ENCODE measurements at regions not wholly inside any gene's neighbourhood (a gene's known extent, or its start where the extent isn't known, plus 50 kb on each side); places are given as distances from the start of the nearest gene placed in this dataset.

GRCh38 chr9:1155602-1156001, 105.4 kb downstream of the DMRT2 start:
- Histone ChIP-seq H3K9ac (ENCODE audit: control insufficient read depth, extremely low read depth, insufficient read depth, low read length) (no peak overlapping the region), H3K4me1 (ENCODE audit: control insufficient read depth, extremely low read depth, insufficient read depth, low read length) (no peaks in the 10 kb centered on the region), H3K27ac (ENCODE audit: control insufficient read depth, insufficient read depth, low read length) (no peak overlapping the region), H3K4me3 (ENCODE audit: control insufficient read depth in 2 of 3, extremely low read depth in 1 of 3, insufficient read depth in 2 of 3, low read depth in 1 of 3, low read length in 3 of 3) (no peak overlapping the region), H3K36me3 (ENCODE audit: control insufficient read depth in 2 of 2, extremely low read depth in 1 of 2, insufficient read depth in 2 of 2, low read length in 2 of 2) (no peaks in the 10 kb centered on the region), H3K9me3 (ENCODE audit: control insufficient read depth, low read depth, low read length) (no peaks in the 10 kb centered on the region), H3K79me2 (ENCODE audit: control insufficient read depth, insufficient read depth, low read length) (no peaks in the 10 kb centered on the region), H3K27me3 (ENCODE audit: control insufficient read depth, extremely low read depth, insufficient read depth, low read length) (no peaks in the 10 kb centered on the region), H3K4me2 (ENCODE audit: control insufficient read depth, extremely low read depth, insufficient read depth, low read depth, low read length) (no peak overlapping the region), H2AFZ (ENCODE audit: control insufficient read depth, low read length) (no peak overlapping the region), H4K20me1 (ENCODE audit: control insufficient read depth, extremely low read depth, insufficient read depth, low read length) (no peaks in the 10 kb centered on the region), H3K9me1 (ENCODE audit: control insufficient read depth, extremely low read depth, insufficient read depth, low read length) (no peaks in the 10 kb centered on the region)
- no peak for FAIRE-seq
- TF ChIP-seq CTCF (optimal IDR thresholded peaks at IDR 0.05 in 1 of 3, IDR thresholded peaks at IDR 0.05 in 1 of 3, conservative IDR thresholded peaks at IDR 0.05 in 1 of 3; ENCODE audit: extremely low read depth in 1 of 3, insufficient read depth in 2 of 3, low read length in 3 of 3) = no peak
- no peak for TF ChIP-seq EZH2 (IDR thresholded peaks at IDR 0.05; ENCODE audit: low read length)
- DNase-seq (ENCODE audit: low read depth, low spot score) = no peak
- dilution Hi-C loops (cut with MboI; ENCODE audit: extremely low pct_ligation_motif_present, low sequenced_read_pairs) = no loop called here

- Histone ChIP-seq H2AFZ (ENCODE audit: control insufficient read depth, low read length) (no peak overlapping the region), H3K4me2 (ENCODE audit: control insufficient read depth, extremely low read depth, insufficient read depth, low read depth, low read length) (no peak overlapping the region), H3K79me2 (ENCODE audit: control insufficient read depth, insufficient read depth, low read length) (no peaks in the 10 kb centered on the region), H3K4me3 (ENCODE audit: control insufficient read depth in 2 of 3, extremely low read depth in 1 of 3, insufficient read depth in 2 of 3, low read depth in 1 of 3, low read length in 3 of 3) (no peak overlapping the region), H3K9ac (ENCODE audit: control insufficient read depth, extremely low read depth, insufficient read depth, low read length) (no peak overlapping the region), H3K27me3 (ENCODE audit: control insufficient read depth, extremely low read depth, insufficient read depth, low read length) (no peaks in the 10 kb centered on the region), H3K9me1 (ENCODE audit: control insufficient read depth, extremely low read depth, insufficient read depth, low read length) (no peaks in the 10 kb centered on the region), H3K4me1 (ENCODE audit: control insufficient read depth, extremely low read depth, insufficient read depth, low read length) (no peaks in the 10 kb centered on the region), H3K27ac (ENCODE audit: control insufficient read depth, insufficient read depth, low read length) (no peak overlapping the region), H4K20me1 (ENCODE audit: control insufficient read depth, extremely low read depth, insufficient read depth, low read length) (no peaks in the 10 kb centered on the region), H3K36me3 (ENCODE audit: control insufficient read depth in 2 of 2, extremely low read depth in 1 of 2, insufficient read depth in 2 of 2, low read length in 2 of 2) (no peaks in the 10 kb centered on the region), H3K9me3 (ENCODE audit: control insufficient read depth, low read depth, low read length) (no peaks in the 10 kb centered on the region)
- TF ChIP-seq EZH2 (IDR thresholded peaks at IDR 0.05; ENCODE audit: low read length) (no peak), CTCF (optimal IDR thresholded peaks at IDR 0.05 in 1 of 3, IDR thresholded peaks at IDR 0.05 in 1 of 3, conservative IDR thresholded peaks at IDR 0.05 in 1 of 3; ENCODE audit: extremely low read depth in 1 of 3, insufficient read depth in 2 of 3, low read length in 3 of 3) (no peak)
- FAIRE-seq (no peak), DNase-seq (ENCODE audit: low read depth, low spot score) (no peak)
- dilution Hi-C loops (cut with MboI; ENCODE audit: extremely low pct_ligation_motif_present, low sequenced_read_pairs) = no loop called here
These were observed 106.8 kb downstream of the DMRT2 start for GRCh38 chr9:1156794-1157550.
